ENCODE measurements at regions not wholly inside any gene's neighbourhood (a gene's known extent, or its start where the extent isn't known, plus 50 kb on each side); places are given as distances from the start of the nearest gene placed in this dataset.

- no peaks in the 10 kb centered on the region for H3K27me3 ChIP-seq (ENCODE audit: control insufficient read depth, insufficient read depth, low read length, poor library complexity, severe bottlenecking)
- H3K9me3 ChIP-seq (ENCODE audit: control insufficient read depth, low read length), result no peaks in the 10 kb centered on the region
- H3K4me1 ChIP-seq (ENCODE audit: control insufficient read depth, insufficient read depth, low read length), result no peaks in the 10 kb centered on the region
- H3K4me3 ChIP-seq (ENCODE audit: insufficient read depth, low read depth, low read length), result no peak overlapping the region
- no peak overlapping the region for H3K27ac ChIP-seq (ENCODE audit: insufficient read depth, low read depth, low read length, poor library complexity, severe bottlenecking)
- no peaks in the 10 kb centered on the region for H3K36me3 ChIP-seq (ENCODE audit: control insufficient read depth, insufficient read depth, low read length)
- 96 to 100% methylated on average over 1 of the region's 1 CpG for WGBS, 2 experiments
Observed at GRCh38 chr12:88662093-88662492, 81.8 kb upstream of the KITLG start.

GRCh38 chr12:88658009-88658408 lies 77.7 kb upstream of the KITLG start:
- Histone ChIP-seq H3K36me3 (ENCODE audit: control insufficient read depth, insufficient read depth, low read length) (no peaks in the 10 kb centered on the region), H3K27ac (ENCODE audit: insufficient read depth, low read depth, low read length, poor library complexity, severe bottlenecking) (no peak overlapping the region), H3K4me3 (ENCODE audit: insufficient read depth, low read depth, low read length) (no peak overlapping the region), H3K9me3 (ENCODE audit: control insufficient read depth, low read length) (no peaks in the 10 kb centered on the region), H3K4me1 (ENCODE audit: control insufficient read depth, insufficient read depth, low read length) (no peaks in the 10 kb centered on the region), H3K27me3 (ENCODE audit: control insufficient read depth, insufficient read depth, low read length, poor library complexity, severe bottlenecking) (no peaks in the 10 kb centered on the region)

- no peaks in the 10 kb centered on the region for H3K27me3 ChIP-seq (ENCODE audit: control insufficient read depth, insufficient read depth, low read length, poor library complexity, severe bottlenecking)
- H3K4me1 ChIP-seq (ENCODE audit: control insufficient read depth, insufficient read depth, low read length), result no peaks in the 10 kb centered on the region
- H3K4me3 ChIP-seq (ENCODE audit: insufficient read depth, low read depth, low read length), result no peak overlapping the region
- no peaks in the 10 kb centered on the region for H3K36me3 ChIP-seq (ENCODE audit: control insufficient read depth, insufficient read depth, low read length)
- H3K9me3 ChIP-seq (ENCODE audit: control insufficient read depth, low read length), result no peaks in the 10 kb centered on the region
- H3K27ac ChIP-seq (ENCODE audit: insufficient read depth, low read depth, low read length, poor library complexity, severe bottlenecking), result no peak overlapping the region
Observed at GRCh38 chr12:88650715-88651114, 70.4 kb upstream of the KITLG start.

GRCh38 chr12:88648625-88649024 lies 68.4 kb upstream of the KITLG start:
- H3K4me3 ChIP-seq (ENCODE audit: insufficient read depth, low read depth, low read length), result no peak overlapping the region
- no peaks in the 10 kb centered on the region for H3K36me3 ChIP-seq (ENCODE audit: control insufficient read depth, insufficient read depth, low read length)
- no peaks in the 10 kb centered on the region for H3K27me3 ChIP-seq (ENCODE audit: control insufficient read depth, insufficient read depth, low read length, poor library complexity, severe bottlenecking)
- H3K27ac ChIP-seq (ENCODE audit: insufficient read depth, low read depth, low read length, poor library complexity, severe bottlenecking), result no peak overlapping the region
- no peaks in the 10 kb centered on the region for H3K9me3 ChIP-seq (ENCODE audit: control insufficient read depth, low read length)
- no peaks in the 10 kb centered on the region for H3K4me1 ChIP-seq (ENCODE audit: control insufficient read depth, insufficient read depth, low read length)
- 88 to 96% methylated on average over 1 of the region's 1 CpG for WGBS, 2 experiments

GRCh38 chr12:88646824-88647223 lies 66.6 kb upstream of the KITLG start:
- Histone ChIP-seq H3K36me3 (ENCODE audit: control insufficient read depth, insufficient read depth, low read length) (no peaks in the 10 kb centered on the region), H3K4me3 (ENCODE audit: insufficient read depth, low read depth, low read length) (no peak overlapping the region), H3K27me3 (ENCODE audit: control insufficient read depth, insufficient read depth, low read length, poor library complexity, severe bottlenecking) (no peaks in the 10 kb centered on the region), H3K27ac (ENCODE audit: insufficient read depth, low read depth, low read length, poor library complexity, severe bottlenecking) (no peak overlapping the region), H3K4me1 (ENCODE audit: control insufficient read depth, insufficient read depth, low read length) (no peaks in the 10 kb centered on the region), H3K9me3 (ENCODE audit: control insufficient read depth, low read length) (no peaks in the 10 kb centered on the region)

- Histone ChIP-seq H3K4me3 (ENCODE audit: insufficient read depth, low read depth, low read length) (no peak overlapping the region), H3K4me1 (ENCODE audit: control insufficient read depth, insufficient read depth, low read length) (no peaks in the 10 kb centered on the region), H3K9me3 (ENCODE audit: control insufficient read depth, low read length) (no peaks in the 10 kb centered on the region), H3K27ac (ENCODE audit: insufficient read depth, low read depth, low read length, poor library complexity, severe bottlenecking) (no peak overlapping the region), H3K27me3 (ENCODE audit: control insufficient read depth, insufficient read depth, low read length, poor library complexity, severe bottlenecking) (no peaks in the 10 kb centered on the region), H3K36me3 (ENCODE audit: control insufficient read depth, insufficient read depth, low read length) (no peaks in the 10 kb centered on the region)
- no CpG with 5 or more reads among the region's 1 CpG for whole genome bisulfite sequencing, 2 experiments
Observed at GRCh38 chr12:88645816-88646215, 65.5 kb upstream of the KITLG start.

- no peak overlapping the region for H3K4me3 ChIP-seq (ENCODE audit: insufficient read depth, low read depth, low read length)
- no peaks in the 10 kb centered on the region for H3K36me3 ChIP-seq (ENCODE audit: control insufficient read depth, insufficient read depth, low read length)
- WGBS, 2 experiments, result 92 to 96% methylated on average over 7 of the region's 7 CpGs
- no peaks in the 10 kb centered on the region for H3K27me3 ChIP-seq (ENCODE audit: control insufficient read depth, insufficient read depth, low read length, poor library complexity, severe bottlenecking)
- H3K9me3 ChIP-seq (ENCODE audit: control insufficient read depth, low read length), result no peaks in the 10 kb centered on the region
- no peak overlapping the region for H3K27ac ChIP-seq (ENCODE audit: insufficient read depth, low read depth, low read length, poor library complexity, severe bottlenecking)
- H3K4me1 ChIP-seq (ENCODE audit: control insufficient read depth, insufficient read depth, low read length), result no peaks in the 10 kb centered on the region
Observed at GRCh38 chr12:88644946-88645702, 64.9 kb upstream of the KITLG start.

- Histone ChIP-seq H3K27me3 (ENCODE audit: control insufficient read depth, insufficient read depth, low read length, poor library complexity, severe bottlenecking) (no peaks in the 10 kb centered on the region), H3K36me3 (ENCODE audit: control insufficient read depth, insufficient read depth, low read length) (no peaks in the 10 kb centered on the region), H3K27ac (ENCODE audit: insufficient read depth, low read depth, low read length, poor library complexity, severe bottlenecking) (no peak overlapping the region), H3K4me3 (ENCODE audit: insufficient read depth, low read depth, low read length) (no peak overlapping the region), H3K4me1 (ENCODE audit: control insufficient read depth, insufficient read depth, low read length) (peaks cover 8% of the 10 kb centered on the region), H3K9me3 (ENCODE audit: control insufficient read depth, low read length) (no peaks in the 10 kb centered on the region)
- WGBS, 2 experiments, result no CpG with 5 or more reads among the region's 2 CpGs
Observed at GRCh38 chr12:88643685-88644084, 63.4 kb upstream of the KITLG start.

- no peak overlapping the region for H3K27ac ChIP-seq (ENCODE audit: insufficient read depth, low read depth, low read length, poor library complexity, severe bottlenecking)
- no peaks in the 10 kb centered on the region for H3K9me3 ChIP-seq (ENCODE audit: control insufficient read depth, low read length)
- H3K4me3 ChIP-seq (ENCODE audit: insufficient read depth, low read depth, low read length), result no peak overlapping the region
- H3K4me1 ChIP-seq (ENCODE audit: control insufficient read depth, insufficient read depth, low read length), result peaks cover 11% of the 10 kb centered on the region
- no CpG with 5 or more reads among the region's 1 CpG for WGBS, 2 experiments
- no peaks in the 10 kb centered on the region for H3K27me3 ChIP-seq (ENCODE audit: control insufficient read depth, insufficient read depth, low read length, poor library complexity, severe bottlenecking)
- no peaks in the 10 kb centered on the region for H3K36me3 ChIP-seq (ENCODE audit: control insufficient read depth, insufficient read depth, low read length)
Observed at GRCh38 chr12:88642675-88643431, 62.6 kb upstream of the KITLG start.

- Histone ChIP-seq H3K27ac (ENCODE audit: insufficient read depth, low read depth, low read length, poor library complexity, severe bottlenecking) (no peak overlapping the region), H3K36me3 (ENCODE audit: control insufficient read depth, insufficient read depth, low read length) (no peaks in the 10 kb centered on the region), H3K9me3 (ENCODE audit: control insufficient read depth, low read length) (no peaks in the 10 kb centered on the region), H3K4me3 (ENCODE audit: insufficient read depth, low read depth, low read length) (no peak overlapping the region), H3K4me1 (ENCODE audit: control insufficient read depth, insufficient read depth, low read length) (peaks cover 11% of the 10 kb centered on the region), H3K27me3 (ENCODE audit: control insufficient read depth, insufficient read depth, low read length, poor library complexity, severe bottlenecking) (no peaks in the 10 kb centered on the region)
- 87 to 91% methylated on average over 6 of the region's 6 CpGs for WGBS, 2 experiments
Observed at GRCh38 chr12:88638966-88639760, 58.9 kb upstream of the KITLG start.
